TTC549 (cell line): ENCODE measurements at regions not wholly inside any gene's neighbourhood (a gene's known extent, or its start where the extent isn't known, plus 50 kb on each side); places are given as distances from the start of the nearest gene placed in this dataset.

Experiments
- FAIRE-seq: peaks from 2 replicates; lab custom pipeline; 2012; peaks lifted over from hg19 to GRCh38; lab: Jason Lieb, UNC

DNA sequence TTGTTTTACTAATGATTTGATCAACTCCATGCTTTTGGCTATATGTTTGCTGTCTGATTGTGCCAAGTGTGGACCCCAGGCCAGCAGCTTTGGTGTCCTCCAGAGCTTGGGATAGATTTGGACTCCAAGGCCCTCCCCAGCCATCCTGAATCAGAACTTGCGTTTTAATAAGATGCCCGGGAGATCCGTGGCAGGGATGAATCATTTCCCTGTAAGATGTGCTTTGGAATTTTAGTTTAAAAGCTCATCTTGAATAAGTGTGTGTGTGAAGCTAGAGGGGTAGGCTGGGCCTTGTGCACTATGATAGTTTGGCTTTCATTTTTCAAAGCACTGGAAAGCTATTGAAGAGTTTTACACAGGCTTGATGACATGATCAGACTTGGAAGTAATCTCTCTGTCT, 66.2 kb upstream of the SDK1 start:
- no peak for FAIRE-seq

DNA sequence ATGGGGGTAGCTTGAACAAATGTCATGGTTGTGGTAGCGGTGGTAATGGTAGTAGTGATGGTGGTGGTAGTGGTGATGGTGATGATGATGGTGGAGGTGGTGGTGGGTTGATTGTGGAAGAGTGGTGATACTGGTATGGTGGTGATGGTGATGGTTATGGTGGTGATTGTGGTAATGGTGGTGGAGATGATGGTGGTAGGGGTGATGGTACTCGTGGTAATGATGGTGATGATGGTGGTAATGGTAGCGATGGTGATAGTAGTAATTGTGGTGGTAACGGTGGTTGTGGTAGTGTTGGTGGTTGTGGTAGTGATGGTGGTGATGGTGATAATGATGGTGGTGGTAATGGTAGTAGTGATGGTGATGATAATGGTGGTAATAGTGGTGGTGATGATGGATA, 65.7 kb upstream of the SDK1 start:
- no peak for FAIRE-seq

DNA sequence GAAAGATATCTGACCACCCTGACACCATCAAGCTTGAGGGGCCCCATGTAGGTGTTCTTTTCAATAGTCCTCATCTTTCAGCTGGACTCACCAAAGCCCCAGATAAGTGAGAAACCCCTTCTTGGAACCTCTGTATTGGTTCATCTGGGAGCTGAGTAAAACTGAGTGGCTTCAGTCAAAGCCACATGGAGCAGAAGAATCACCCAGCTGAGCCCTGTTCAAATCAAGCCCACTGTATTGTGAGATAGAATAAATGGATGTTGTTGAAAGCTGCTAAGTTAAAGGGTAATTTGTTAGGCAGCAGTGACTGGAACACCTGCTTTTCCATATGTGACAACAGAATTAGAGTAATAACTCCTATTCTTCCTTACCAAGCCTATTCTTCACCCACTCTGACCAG, 64.8 kb upstream of the SDK1 start:
- no peak for FAIRE-seq

DNA sequence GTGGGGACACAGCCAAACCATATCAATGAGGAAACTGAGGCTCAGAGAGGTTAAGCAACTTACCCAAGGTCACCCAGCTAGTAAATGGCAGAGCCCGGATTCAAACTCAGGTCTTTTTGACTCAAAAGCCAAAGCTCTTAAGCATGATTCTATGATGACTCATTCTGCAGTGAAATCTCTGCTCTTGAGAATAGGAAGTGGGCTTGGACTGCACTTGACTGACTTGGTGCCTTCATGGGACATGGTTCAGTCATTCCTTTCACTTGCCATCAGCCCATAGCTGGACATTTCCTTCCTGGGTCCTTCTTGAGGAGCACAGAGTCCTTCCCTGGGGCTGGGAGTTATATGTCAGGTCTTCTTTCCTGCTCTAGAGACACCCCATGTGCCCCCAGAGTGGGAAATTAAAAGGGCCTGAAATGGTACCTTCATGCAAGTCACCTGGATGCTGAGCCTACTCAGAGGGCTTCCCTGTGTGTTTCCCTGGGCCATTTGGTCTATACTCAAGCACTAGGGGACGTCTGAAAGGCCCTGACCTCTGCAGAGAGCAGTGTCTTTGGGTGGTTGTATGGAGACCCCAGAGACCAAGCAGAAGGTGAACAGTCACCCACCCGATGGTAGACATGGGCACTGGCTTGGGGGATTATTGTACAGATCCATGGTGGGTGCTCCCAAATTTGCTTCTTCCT, 62.4 kb upstream of the SDK1 start:
- no peak for FAIRE-seq

DNA sequence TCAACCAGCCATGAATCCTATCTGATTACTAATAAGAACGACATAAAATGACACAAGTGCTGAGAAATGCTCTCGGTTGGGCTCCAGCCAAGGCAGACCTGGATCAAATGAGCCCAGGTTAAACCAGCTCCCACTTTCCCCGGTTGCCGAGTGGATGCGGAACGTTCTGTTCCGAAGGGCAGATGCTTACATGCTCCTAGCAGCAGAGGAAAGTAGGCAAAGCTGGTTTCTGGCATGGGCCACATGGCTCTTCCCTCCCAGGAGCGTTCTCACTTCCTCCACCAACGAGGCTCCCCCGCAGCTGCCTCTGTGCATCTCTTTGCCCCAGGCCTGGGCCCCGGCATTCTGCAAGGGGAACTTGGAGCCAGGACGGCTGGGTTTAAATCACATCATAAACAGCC, 61.8 kb upstream of the SDK1 start:
- no peak for FAIRE-seq

DNA sequence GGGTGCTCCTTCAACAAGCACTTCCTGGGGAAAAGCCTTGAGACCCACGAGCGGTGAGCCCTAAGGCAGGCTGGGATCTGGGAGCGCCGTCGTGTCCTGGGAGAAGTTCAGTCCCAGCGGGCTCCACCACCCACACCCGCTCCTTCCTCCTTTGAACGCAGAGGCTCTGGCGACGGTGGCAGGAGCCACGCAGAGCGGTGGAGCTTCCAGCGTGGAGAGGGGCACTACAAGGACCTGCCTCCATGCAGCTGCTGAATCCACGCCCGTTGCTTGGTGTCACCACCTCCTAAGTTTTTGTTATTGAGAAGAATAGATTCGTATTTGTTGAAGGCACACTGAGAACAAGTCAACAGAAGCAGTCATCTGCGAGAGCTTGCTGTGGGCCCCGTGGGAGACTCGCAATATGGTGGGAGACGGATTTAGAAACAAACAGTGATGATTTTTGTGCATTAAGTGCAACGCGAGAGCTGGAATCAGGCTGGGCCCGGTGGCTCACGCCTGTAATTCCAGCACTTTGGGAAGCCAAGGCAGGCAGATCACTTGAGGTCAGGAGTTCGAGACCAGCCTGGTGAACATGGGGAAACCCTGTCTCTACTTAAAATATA, 60.1 kb upstream of the SDK1 start:
- FAIRE-seq = no peak

DNA sequence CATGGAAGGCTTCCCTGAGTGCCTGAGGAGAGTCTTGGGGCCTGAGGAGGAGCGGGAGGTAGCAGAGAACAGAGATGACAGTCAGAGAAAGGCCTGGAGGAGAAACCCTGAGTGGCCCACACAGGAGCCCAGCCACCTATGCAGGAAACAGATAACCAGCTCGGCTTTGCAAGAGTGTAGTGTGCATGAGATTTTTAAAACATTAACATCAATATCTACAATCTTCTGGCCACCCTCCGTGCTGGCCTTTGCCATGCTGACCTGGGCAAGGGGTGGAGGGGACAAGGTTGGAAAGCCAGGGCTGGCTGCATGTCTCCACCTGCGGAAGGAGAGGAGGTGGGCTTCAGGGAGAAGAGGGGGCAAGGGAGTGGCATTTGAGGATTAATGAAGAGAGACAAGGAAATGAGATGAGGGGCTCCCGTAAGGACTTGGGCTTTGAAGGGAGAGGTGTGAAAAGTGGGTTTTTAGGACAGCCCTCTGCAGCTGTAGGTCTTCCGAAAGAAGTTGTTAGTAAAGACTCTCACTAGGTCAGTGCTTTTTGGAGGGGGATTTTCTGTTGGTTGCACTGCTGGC, 59.3 kb upstream of the SDK1 start:
- no peak for FAIRE-seq

DNA sequence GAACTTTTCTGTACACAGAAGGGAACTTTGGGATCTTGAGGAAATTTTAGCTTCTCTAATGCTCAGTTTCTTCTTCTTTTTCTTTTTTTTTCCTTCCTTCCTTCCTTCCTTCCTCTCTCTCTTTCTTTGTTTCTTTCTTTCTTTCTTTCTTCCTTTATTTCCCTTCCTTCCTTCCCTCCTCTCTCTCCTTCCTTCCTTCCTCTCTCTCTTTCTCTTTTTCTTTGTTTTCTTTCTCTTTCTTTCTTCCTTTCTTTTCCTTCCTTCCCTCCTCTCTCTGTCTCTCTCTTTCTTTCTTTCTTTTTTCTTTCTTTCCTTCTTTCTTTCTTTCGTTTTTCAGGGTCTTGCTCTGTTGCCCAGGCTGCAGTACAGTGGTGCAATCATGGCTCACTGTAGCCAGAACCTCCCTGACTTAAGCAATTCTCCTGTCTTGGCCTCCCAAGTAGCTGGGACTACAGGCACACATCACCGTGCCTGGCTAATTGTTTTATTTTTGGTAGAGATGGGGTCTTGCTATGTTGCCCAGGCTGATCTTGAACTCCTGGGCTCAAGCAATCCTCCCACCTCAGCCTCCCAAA, 58.6 kb upstream of the SDK1 start:
- no peak for FAIRE-seq

DNA sequence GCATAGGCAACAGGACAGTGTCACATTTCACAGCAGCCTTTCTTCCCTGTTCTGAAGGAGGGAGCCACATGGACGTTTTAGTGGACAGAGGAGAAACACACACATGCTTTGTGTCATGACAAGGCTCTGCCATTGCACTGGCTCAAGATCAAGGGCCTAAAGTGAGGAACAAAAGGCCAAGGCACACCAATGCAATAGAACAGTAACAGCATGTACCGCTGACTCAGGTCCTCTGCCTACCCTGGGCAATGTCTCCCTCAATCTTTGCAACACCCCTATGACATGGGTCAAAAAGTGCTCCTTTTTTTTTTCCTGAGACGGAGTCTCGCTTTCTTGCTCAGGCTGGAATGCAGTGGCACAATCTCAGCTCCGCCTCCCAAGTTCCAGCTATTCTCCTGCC, 57.8 kb upstream of the SDK1 start:
- FAIRE-seq = no peak

DNA sequence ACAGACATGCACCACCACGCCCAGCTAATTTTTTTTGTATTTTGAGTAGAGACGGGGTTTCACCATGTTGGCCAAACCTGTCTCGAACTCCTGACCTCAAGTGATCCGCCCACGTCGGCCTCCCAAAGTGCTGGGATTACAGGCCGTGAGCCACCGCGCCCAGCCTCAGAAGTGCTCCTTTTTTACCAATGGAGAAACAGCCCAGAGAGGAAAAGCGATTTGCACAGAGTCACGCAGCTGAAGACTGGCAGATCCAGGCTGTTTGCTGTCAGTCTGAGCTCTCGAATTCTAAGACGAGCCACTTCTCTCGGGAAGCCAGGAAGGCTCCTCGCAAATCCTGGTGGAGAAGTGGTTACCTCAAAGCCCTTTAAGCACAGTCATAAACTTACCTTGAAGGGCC, 57.4 kb upstream of the SDK1 start:
- no peak for FAIRE-seq

DNA sequence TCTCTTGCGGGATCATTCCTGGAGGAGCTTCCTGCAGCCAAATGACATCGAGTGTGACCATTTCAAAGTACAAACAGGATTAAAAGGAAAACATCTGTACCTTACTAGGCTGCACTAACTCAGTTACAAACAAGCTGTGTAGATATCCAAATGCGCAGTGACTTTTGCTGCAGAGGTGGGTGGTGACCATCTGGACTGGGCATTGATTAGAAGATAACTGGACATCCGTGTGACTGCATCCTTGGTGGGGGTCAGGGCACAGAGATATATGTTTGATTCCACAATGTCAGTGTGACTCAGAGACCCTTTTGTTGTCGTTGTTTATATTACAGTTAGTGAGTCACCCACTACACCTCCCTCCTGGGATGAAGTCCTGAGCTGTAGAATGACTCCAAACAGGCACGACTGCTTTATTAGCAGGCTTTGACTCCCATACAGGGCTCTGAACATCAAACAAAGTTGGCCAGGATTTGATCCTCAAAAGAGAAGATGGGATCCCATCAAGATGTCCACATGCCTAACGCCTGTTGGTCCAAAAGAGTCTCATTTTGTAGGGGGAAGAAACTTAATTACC, 56.7 kb upstream of the SDK1 start:
- no peak for FAIRE-seq

DNA sequence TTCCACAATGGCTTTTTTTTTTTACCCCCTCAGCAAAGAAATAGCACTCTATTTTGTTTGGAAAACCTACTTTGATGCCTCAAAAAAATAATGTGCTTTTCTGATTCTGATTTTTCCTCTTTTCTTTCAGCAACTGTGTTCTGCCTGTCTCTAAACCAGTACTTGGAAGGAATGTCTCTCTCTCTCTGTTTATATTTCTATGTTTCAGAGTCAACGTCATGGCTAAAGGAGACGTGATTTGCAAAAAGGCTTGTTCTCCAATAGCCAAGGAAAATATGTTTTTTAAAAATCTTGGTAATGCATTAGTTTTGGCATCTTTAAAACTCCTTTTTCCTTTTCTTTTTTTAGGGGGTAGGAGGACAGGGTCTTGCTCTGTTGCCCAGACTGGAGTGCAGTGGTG, 56.0 kb upstream of the SDK1 start:
- no peak for FAIRE-seq

DNA sequence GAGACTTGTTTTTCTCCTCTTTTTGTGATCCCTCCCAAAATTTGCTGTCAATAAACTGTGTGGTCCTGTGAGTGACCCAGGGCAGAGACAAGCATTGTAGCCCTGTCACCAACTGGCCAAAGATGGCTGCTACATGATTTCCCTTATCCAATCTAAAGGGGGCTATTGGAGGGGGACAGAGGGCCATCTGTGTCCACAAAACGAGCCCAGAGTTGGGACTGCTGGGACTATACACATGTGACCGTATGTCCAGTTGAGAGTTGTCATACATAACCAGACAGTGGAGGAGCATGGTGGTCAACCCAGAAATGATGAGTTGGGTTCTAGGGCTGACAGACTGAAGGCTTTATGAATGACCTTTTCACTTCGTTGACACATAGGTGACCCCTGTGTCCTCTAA, 55.3 kb upstream of the SDK1 start:
- FAIRE-seq = no peak

DNA sequence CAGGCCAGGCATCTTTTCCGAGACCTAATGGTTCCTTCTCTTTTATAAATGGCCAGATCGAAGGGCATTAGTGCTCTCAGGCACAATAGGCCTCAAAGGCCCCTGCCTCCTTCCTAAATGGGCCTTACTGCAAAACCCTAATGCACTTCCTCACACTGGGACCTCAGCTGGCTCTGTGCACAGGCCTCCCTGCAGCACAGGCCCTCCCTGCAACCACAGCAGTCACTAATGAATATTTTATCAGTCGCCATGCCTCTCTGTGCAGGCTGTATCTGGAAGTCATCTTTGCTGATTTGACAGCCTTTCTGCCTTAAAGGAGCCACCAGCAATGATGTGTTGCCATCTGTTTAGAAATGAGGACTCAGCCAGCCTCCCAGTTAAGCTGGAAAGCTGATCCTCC, 54.9 kb upstream of the SDK1 start:
- no peak for FAIRE-seq

DNA sequence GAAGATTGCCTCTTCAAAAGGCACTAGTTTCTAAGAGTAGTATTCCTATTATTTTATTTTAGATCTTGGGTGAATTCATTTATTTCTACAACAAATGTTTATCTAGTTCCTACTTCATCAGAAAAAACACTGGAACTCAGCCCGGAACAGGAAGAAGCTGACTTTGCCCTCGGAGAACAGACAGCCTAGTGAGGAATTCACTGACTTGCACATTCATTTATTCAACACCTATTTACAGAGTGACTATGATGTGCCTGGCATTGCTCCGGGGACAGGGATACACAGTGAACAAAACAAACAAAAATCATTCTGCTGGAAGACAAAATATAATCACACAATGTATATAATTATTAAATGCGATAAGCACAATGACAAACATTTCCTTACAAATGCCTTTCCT, 54.4 kb upstream of the SDK1 start:
- FAIRE-seq = no peak

DNA sequence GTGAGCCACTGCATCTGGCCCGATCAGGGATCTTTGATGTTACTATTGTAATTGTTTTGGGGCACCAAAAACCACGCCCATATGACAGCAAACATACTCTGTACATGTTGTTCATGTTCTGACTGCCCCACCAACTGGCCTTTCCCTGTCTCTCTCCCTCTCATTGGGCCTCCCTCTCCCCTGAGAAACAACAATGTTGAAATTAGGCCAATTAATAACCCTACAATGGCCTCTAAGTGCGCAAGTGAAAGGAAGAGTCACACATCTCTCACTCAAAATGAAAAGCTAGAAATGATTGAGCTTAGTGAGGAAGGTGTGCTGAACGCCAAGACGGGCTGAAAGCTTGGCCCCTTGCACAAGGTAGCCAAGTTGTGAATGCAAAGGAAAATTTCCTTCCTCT, 50.3 kb upstream of the SDK1 start:
- no peak for FAIRE-seq
